Ishikawa (cell line): ENCODE measurements at regions not wholly inside any gene's neighbourhood (a gene's known extent, or its start where the extent isn't known, plus 50 kb on each side); places are given as distances from the start of the nearest gene placed in this dataset.

Experiments
- CEBPB ChIP-seq: IDR thresholded peaks from 2 replicates; pipeline ENCODE4 v1.6.1; 2012
- CREB1 ChIP-seq: IDR thresholded peaks from 2 replicates; pipeline ENCODE4 v1.6.1; 2012; ENCODE audit warnings: low read depth
- EGR1 ChIP-seq: IDR thresholded peaks from 2 replicates; pipeline ENCODE4 v1.6.1; 2012
- EP300 ChIP-seq: IDR thresholded peaks from 2 replicates; pipeline ENCODE4 v1.6.1; 2012; ENCODE audit warnings: borderline replicate concordance
- FOXM1 ChIP-seq: IDR thresholded peaks from 2 replicates; pipeline ENCODE4 v1.6.1; 2012; ENCODE audit warnings: low read depth, borderline replicate concordance
- MAX ChIP-seq: IDR thresholded peaks from 2 replicates; pipeline ENCODE4 v1.6.1; 2012
- NFIC ChIP-seq: IDR thresholded peaks from 2 replicates; pipeline ENCODE4 v1.6.1; 2012
- RAD21 ChIP-seq: IDR thresholded peaks from 2 replicates; pipeline ENCODE4 v1.6.1; 2012; ENCODE audit warnings: low read depth
- REST ChIP-seq: IDR thresholded peaks from 2 replicates; pipeline ENCODE4 v1.6.1; 2012; ENCODE audit warnings: low read depth, mild to moderate bottlenecking
- TAF1 ChIP-seq: IDR thresholded peaks from 2 replicates; pipeline ENCODE4 v1.6.1; 2012; ENCODE audit warnings: low read depth, mild to moderate bottlenecking
- TCF12 ChIP-seq: IDR thresholded peaks from 2 replicates; pipeline ENCODE4 v1.6.1; 2012; ENCODE audit warnings: low read depth
- TEAD4 ChIP-seq: IDR thresholded peaks from 2 replicates; pipeline ENCODE4 v1.6.1; 2012
- USF1 ChIP-seq: IDR thresholded peaks from 2 replicates; pipeline ENCODE4 v1.6.1; 2012
- YY1 ChIP-seq: IDR thresholded peaks from 2 replicates; pipeline ENCODE4 v1.6.1; 2012; ENCODE audit warnings: low read depth
- ZBTB7A ChIP-seq: IDR thresholded peaks from 2 replicates; pipeline ENCODE4 v1.6.1; 2012; ENCODE audit warnings: low read depth

- TF ChIP-seq TEAD4 (no peak), ZBTB7A (no peak), NFIC (no peak), CEBPB (no peak), USF1 (no peak), EGR1 (no peak), RAD21 (no peak), MAX (no peak), TAF1 (no peak), CREB1 (no peak), EP300 (no peak), FOXM1 (no peak), YY1 (no peak), REST (no peak), TCF12 (no peak)
Observed at GRCh38 chr7:138325434-138325833, 134.6 kb upstream of the TRIM24 start.

- TF ChIP-seq CREB1, result no peak
- TF ChIP-seq TEAD4, result peak; percentile 78
Observed at GRCh38 chr7:138328215-138328614, 131.8 kb upstream of the TRIM24 start.

- TF ChIP-seq MAX (no peak), TEAD4 (peak; percentile 33; the same call in 1 of the 2 replicates), NFIC (peak; percentile 96), EP300 (peak; percentile 51; the same call in 1 of the 2 replicates), FOXM1 (peak; percentile 40; the same call in 1 of the 2 replicates), TAF1 (no peak), TCF12 (peak; percentile 26; the same call in 1 of the 2 replicates)
Observed at GRCh38 chr7:138338361-138338760, 121.7 kb upstream of the TRIM24 start.

- TF ChIP-seq EP300 (no peak), CREB1 (no peak), TEAD4 (no peak), RAD21 (no peak), REST (no peak), CEBPB (no peak), EGR1 (no peak), TCF12 (no peak), ZBTB7A (no peak), NFIC (no peak), TAF1 (no peak), MAX (no peak), FOXM1 (no peak), YY1 (no peak), USF1 (no peak)
Observed at GRCh38 chr7:138342990-138343389, 117.1 kb upstream of the TRIM24 start.

- no peak for TF ChIP-seq MAX
- no peak for TF ChIP-seq FOXM1
- TF ChIP-seq TEAD4, result no peak
- no peak for TF ChIP-seq EGR1
- TF ChIP-seq CREB1, result no peak
- no peak for TF ChIP-seq EP300
- TF ChIP-seq NFIC, result no peak
- TF ChIP-seq USF1, result no peak
- no peak for TF ChIP-seq CEBPB
- TF ChIP-seq YY1, result no peak
- no peak for TF ChIP-seq REST
Observed at GRCh38 chr7:138345567-138345966, 114.5 kb upstream of the TRIM24 start.
